A549 (cell line): ENCODE measurements at regions not wholly inside any gene's neighbourhood (a gene's known extent, or its start where the extent isn't known, plus 50 kb on each side); places are given as distances from the start of the nearest gene placed in this dataset.

Experiments
- ATAC-seq, 2 experiments: fragments of 200-7000 bp in 1 of 2; fragments of >200 bp in 1 of 2; cut with Nextera tagmentation in 1 of 2; cut with Tn5 transposase in 1 of 2; 3 replicates each; pipeline versions ENCODE4 v1.8.0 to v1.9.1; 2018 to 2020; ENCODE audit warnings: mild to moderate bottlenecking in 1 of 2, moderate library complexity in 1 of 2
- CTCF ChIA-PET: fragments of 300-600 bp; sonication (Branson Sonifier 250); formaldehyde crosslinking; extraction: SDS; loops from one replicate; lab custom pipeline; 2021; ENCODE audit warnings: antibody characterized with exemption, inconsistent platforms; lab: Yijun Ruan, JAX
- POLR2A ChIA-PET: fragments of 350-600 bp; formaldehyde crosslinking; extraction: SDS; loops from one replicate; lab custom pipeline; 2021; ENCODE audit warnings: antibody characterized with exemption, inconsistent platforms; lab: Yijun Ruan, JAX
- DNase-seq, 2 experiments: peaks; one replicate each; pipeline versions ENCODE4 v3.0.0 to v3.0.0-alpha.2; 2011 to 2016; ENCODE audit warnings: low read depth in 1 of 2, low spot score in 1 of 2
- FAIRE-seq: peaks from 2 replicates; lab custom pipeline; 2011; peaks lifted over from hg19 to GRCh38; lab: Jason Lieb, UNC
- H3K27ac ChIP-seq, 2 experiments: fragments of >200 bp; sonication (Bioruptor Twin); formaldehyde crosslinking; 3 replicates each; pipeline ENCODE4 v1.5.1; 2016 to 2017
- H3K4me1 ChIP-seq: fragments of >200 bp; sonication (Bioruptor Twin); formaldehyde crosslinking; 3 replicates; pipeline ENCODE4 v1.6.1; 2016
- H3K4me2 ChIP-seq: fragments of >200 bp; sonication (Bioruptor Twin); formaldehyde crosslinking; 3 replicates; pipeline ENCODE4 v1.6.1; 2016
- H3K4me3 ChIP-seq: fragments of >200 bp; sonication (Bioruptor Twin); formaldehyde crosslinking; 3 replicates; pipeline ENCODE4 v1.5.1; 2016
- H3K9me3 ChIP-seq: fragments of >200 bp; sonication (Bioruptor Twin); formaldehyde crosslinking; 3 replicates; pipeline ENCODE4 v1.6.1; 2016
- CHD2 ChIP-seq: fragments of 150-350 bp; IDR thresholded peaks from 2 replicates; pipeline ENCODE4 v1.6.1; 2014; ENCODE audit warnings: low read length; ENCODE audit not compliant: partially characterized antibody
- CHD4 ChIP-seq: fragments of 200-600 bp; sonication (generic); IDR thresholded peaks from 2 replicates; pipeline ENCODE4 v1.6.1; 2016; ENCODE audit warnings: antibody characterized with exemption, mild to moderate bottlenecking, borderline replicate concordance
- EHF ChIP-seq: fragments of 250-450 bp; sonication (Bioruptor Pico); IDR thresholded peaks from 2 replicates; pipeline ENCODE4 v1.5.0; 2020; ENCODE audit warnings: mild to moderate bottlenecking
- ESRRA ChIP-seq: fragments of 150-350 bp; IDR thresholded peaks from 2 replicates; pipeline ENCODE4 v1.6.1; 2014; ENCODE audit warnings: mild to moderate bottlenecking, low read length, borderline replicate concordance
- FOSB ChIP-seq: fragments of 250-450 bp; sonication (Bioruptor Pico); IDR thresholded peaks from 2 replicates; pipeline ENCODE4 v1.5.0; 2020; ENCODE audit warnings: mild to moderate bottlenecking, moderate library complexity
- HEYL ChIP-seq: fragments of 250-450 bp; sonication (Bioruptor Pico); IDR thresholded peaks from 2 replicates; pipeline ENCODE4 v1.8.0; 2021; ENCODE audit warnings: mild to moderate bottlenecking, moderate library complexity
- HOXB5 ChIP-seq: fragments of 250-450 bp; sonication (Bioruptor Pico); IDR thresholded peaks from 2 replicates; pipeline ENCODE4 v1.5.0; 2020; ENCODE audit warnings: mild to moderate bottlenecking, moderate library complexity
- KDM1A ChIP-seq: fragments of 200-600 bp; sonication (generic); IDR thresholded peaks from 2 replicates; pipeline ENCODE4 v1.6.1; 2016; ENCODE audit warnings: low read depth, mild to moderate bottlenecking
- KDM5A ChIP-seq: fragments of 200-600 bp; sonication (generic); IDR thresholded peaks from 2 replicates; pipeline ENCODE4 v1.6.1; 2016; ENCODE audit warnings: antibody characterized with exemption, mild to moderate bottlenecking
- NR3C1 ChIP-seq: fragments of >200 bp; sonication (Bioruptor Twin); formaldehyde crosslinking; IDR thresholded peaks from 3 replicates; pipeline ENCODE4 v1.6.1; 2017
- POLR2A ChIP-seq: IDR thresholded peaks from 2 replicates; pipeline ENCODE4 v1.6.1; 2012; ENCODE audit warnings: mild to moderate bottlenecking, low read length
- POLR2AphosphoS2 ChIP-seq: conservative IDR thresholded peaks from 2 replicates; pipeline ENCODE4 v1.6.1; 2012; ENCODE audit warnings: low read length, improper control_type of control experiment, inconsistent platforms
- TFCP2L1 ChIP-seq: fragments of 250-450 bp; sonication (Bioruptor Pico); IDR thresholded peaks from 2 replicates; pipeline ENCODE4 v1.5.0; 2021; ENCODE audit warnings: mild to moderate bottlenecking
- WGBS: methylation state at CpG from one replicate; pipeline ENCODE4 v1.1.6; 2017; ENCODE audit errors: missing lambda C conversion rate; 5-methylcytosine and 5-hydroxymethylcytosine counted together
- TF ChIP-seq, protein P1 (sequence below): fragments of 250-450 bp; sonication (Bioruptor Pico); IDR thresholded peaks from 2 replicates; pipeline ENCODE4 v1.5.0; 2020; ENCODE audit warnings: low read depth, mild to moderate bottlenecking, moderate library complexity
- TF ChIP-seq, protein P2 (sequence below): fragments of >200 bp; sonication (Bioruptor Twin); formaldehyde crosslinking; IDR thresholded peaks from 2 replicates; pipeline ENCODE4 v1.6.1; 2016
- TF ChIP-seq, protein P3 (sequence below): fragments of >200 bp; sonication (Bioruptor Twin); formaldehyde crosslinking; IDR thresholded peaks from 3 replicates; pipeline ENCODE4 v1.5.1; 2016
- TF ChIP-seq, protein P4 (sequence below): fragments of 200-600 bp; sonication (generic); IDR thresholded peaks from 2 replicates; pipeline ENCODE4 v1.6.1; 2016; ENCODE audit warnings: antibody characterized with exemption, mild to moderate bottlenecking, moderate library complexity

DNA sequence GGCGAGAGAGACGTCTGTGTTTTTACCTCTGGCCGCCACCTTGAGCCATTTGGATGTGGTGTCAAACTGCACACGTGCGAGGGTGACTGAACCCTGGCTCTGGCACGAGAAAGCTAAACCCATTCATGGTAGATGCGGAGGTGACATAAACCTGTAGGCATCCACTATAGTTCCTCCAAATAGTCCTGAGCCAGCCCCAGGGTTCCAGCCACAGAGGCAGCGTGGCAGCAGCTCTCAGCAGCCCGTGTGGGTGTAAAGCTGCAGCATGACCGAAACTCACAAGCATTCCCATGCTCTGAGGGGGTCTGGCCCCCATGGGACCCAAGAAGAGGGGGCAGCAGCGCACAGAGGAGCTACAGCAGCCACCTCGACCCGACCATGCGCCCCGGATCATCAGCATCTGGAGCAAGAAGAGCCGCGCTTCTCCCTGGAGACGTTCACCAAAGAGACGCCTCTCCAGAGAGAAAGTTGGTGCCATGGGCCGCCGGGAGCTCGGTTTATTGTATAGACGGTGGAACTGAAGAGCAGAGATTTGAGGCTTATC lies 303.8 kb upstream of the IRX4 start:
- FAIRE-seq (no peak), DNase-seq (no peak)
- H3K4me1 ChIP-seq, result no peaks in the 10 kb centered on the region
- no peak overlapping the region for H3K27ac ChIP-seq
- CTCF ChIA-PET, result interaction anchor here (1.2 kb wide), 1 partner anchor 14 kb away, joined by 3 read pairs; no protein-coding TSS in a partner anchor
- no peak overlapping the region for H3K4me3 ChIP-seq
- TF ChIP-seq CHD4, result no peak
- TF ChIP-seq EHF (CRISPR knock-in tag), result no peak
- TF ChIP-seq, protein P1, sequence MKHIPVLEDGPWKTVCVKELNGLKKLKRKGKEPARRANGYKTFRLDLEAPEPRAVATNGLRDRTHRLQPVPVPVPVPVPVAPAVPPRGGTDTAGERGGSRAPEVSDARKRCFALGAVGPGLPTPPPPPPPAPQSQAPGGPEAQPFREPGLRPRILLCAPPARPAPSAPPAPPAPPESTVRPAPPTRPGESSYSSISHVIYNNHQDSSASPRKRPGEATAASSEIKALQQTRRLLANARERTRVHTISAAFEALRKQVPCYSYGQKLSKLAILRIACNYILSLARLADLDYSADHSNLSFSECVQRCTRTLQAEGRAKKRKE (CRISPR knock-in tag), result no peak
- TF ChIP-seq POLR2AphosphoS2, result no peak
- TF ChIP-seq, protein P2, sequence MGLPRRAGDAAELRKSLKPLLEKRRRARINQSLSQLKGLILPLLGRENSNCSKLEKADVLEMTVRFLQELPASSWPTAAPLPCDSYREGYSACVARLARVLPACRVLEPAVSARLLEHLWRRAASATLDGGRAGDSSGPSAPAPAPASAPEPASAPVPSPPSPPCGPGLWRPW, result no peak
- no peak for TF ChIP-seq TFCP2L1 (CRISPR knock-in tag)
- TF ChIP-seq, all 56 proteins: peak for 0
- Histone ChIP-seq H3K4me2 (no peak overlapping the region), H3K9me3 (no peaks in the 10 kb centered on the region)
- ATAC-seq, result no peak
- WGBS, result 30% methylated on average over 21 of the region's 23 CpGs
- POLR2A ChIA-PET, result no interaction called here

DNA sequence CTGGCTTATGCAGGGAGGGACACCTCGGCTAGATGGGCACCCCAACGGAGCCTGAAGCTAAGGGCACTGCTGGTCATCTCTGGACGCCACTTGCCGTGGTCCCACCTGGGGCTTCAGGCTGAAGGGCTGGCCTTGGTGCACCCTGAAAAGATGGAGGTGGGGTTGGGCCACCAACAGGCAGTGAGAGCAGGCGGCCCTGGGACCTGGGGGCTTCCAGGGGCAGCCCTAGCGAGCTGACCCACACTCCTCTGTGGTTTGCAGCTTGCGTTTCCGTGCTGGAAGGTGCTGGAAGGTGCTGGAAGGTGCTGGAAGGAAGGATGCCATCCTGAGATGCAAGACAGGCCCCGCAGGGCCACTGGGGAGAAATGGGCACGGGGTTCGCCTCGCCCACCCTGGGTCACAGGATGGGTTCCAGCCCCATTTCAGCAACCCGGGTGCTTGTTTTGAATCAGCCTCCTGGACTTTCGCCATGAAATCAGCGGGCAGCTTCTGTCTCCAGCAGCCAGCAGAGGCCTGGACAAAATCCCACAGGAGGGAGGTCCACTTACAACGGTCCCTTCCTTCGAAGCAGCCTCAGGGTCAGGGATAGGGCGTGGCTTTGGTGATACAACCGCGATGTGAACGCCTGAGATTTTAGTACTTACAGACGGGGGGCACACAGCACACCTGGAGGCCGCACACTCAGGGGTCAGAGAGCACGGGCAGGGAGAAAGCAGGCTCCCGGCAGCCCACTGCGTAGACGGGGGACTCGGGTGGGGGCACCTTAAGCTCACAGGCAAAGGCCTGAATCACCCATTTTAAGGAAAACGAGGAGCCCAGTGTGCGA lies 303.1 kb upstream of the IRX4 start:
- CTCF ChIA-PET, result interaction anchor here (1.2 kb wide), 1 partner anchor 15 kb away, joined by 3 read pairs; no protein-coding TSS in a partner anchor
- TF ChIP-seq CHD2, result no peak
- TF ChIP-seq FOSB (CRISPR knock-in tag), result no peak
- TF ChIP-seq HOXB5 (CRISPR knock-in tag), result no peak
- TF ChIP-seq, protein P3, sequence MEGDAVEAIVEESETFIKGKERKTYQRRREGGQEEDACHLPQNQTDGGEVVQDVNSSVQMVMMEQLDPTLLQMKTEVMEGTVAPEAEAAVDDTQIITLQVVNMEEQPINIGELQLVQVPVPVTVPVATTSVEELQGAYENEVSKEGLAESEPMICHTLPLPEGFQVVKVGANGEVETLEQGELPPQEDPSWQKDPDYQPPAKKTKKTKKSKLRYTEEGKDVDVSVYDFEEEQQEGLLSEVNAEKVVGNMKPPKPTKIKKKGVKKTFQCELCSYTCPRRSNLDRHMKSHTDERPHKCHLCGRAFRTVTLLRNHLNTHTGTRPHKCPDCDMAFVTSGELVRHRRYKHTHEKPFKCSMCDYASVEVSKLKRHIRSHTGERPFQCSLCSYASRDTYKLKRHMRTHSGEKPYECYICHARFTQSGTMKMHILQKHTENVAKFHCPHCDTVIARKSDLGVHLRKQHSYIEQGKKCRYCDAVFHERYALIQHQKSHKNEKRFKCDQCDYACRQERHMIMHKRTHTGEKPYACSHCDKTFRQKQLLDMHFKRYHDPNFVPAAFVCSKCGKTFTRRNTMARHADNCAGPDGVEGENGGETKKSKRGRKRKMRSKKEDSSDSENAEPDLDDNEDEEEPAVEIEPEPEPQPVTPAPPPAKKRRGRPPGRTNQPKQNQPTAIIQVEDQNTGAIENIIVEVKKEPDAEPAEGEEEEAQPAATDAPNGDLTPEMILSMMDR, result no peak
- TF ChIP-seq POLR2A, result no peak
- no peak for TF ChIP-seq KDM1A
- no peak for TF ChIP-seq ESRRA
- no peak for TF ChIP-seq KDM5A
- no peak for TF ChIP-seq HEYL (CRISPR knock-in tag)
- TF ChIP-seq NR3C1, result no peak
- TF ChIP-seq, protein P4, sequence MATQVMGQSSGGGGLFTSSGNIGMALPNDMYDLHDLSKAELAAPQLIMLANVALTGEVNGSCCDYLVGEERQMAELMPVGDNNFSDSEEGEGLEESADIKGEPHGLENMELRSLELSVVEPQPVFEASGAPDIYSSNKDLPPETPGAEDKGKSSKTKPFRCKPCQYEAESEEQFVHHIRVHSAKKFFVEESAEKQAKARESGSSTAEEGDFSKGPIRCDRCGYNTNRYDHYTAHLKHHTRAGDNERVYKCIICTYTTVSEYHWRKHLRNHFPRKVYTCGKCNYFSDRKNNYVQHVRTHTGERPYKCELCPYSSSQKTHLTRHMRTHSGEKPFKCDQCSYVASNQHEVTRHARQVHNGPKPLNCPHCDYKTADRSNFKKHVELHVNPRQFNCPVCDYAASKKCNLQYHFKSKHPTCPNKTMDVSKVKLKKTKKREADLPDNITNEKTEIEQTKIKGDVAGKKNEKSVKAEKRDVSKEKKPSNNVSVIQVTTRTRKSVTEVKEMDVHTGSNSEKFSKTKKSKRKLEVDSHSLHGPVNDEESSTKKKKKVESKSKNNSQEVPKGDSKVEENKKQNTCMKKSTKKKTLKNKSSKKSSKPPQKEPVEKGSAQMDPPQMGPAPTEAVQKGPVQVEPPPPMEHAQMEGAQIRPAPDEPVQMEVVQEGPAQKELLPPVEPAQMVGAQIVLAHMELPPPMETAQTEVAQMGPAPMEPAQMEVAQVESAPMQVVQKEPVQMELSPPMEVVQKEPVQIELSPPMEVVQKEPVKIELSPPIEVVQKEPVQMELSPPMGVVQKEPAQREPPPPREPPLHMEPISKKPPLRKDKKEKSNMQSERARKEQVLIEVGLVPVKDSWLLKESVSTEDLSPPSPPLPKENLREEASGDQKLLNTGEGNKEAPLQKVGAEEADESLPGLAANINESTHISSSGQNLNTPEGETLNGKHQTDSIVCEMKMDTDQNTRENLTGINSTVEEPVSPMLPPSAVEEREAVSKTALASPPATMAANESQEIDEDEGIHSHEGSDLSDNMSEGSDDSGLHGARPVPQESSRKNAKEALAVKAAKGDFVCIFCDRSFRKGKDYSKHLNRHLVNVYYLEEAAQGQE, result no peak
- H3K4me3 ChIP-seq, result no peak overlapping the region
- H3K9me3 ChIP-seq, result no peaks in the 10 kb centered on the region
- ATAC-seq (no peak), FAIRE-seq (no peak), DNase-seq (no peak)
- 15% methylated on average over 16 of the region's 30 CpGs for WGBS
- H3K27ac ChIP-seq, result no peak overlapping the region
- H3K4me2 ChIP-seq, result no peak overlapping the region
- POLR2A ChIA-PET, result no interaction called here
- H3K4me1 ChIP-seq, result no peaks in the 10 kb centered on the region
